ENCODE measurements at regions not wholly inside any gene's neighbourhood (a gene's known extent, or its start where the extent isn't known, plus 50 kb on each side); places are given as distances from the start of the nearest gene placed in this dataset.

- TF ChIP-seq CTCF (IDR thresholded peaks at IDR 0.05; ENCODE audit: poor library complexity), result no peak
- no peak for TF ChIP-seq EZH2 (IDR thresholded peaks at IDR 0.05; ENCODE audit: borderline replicate concordance)
- no peak for TF ChIP-seq EZH2phosphoT487 (IDR thresholded peaks at IDR 0.05; ENCODE audit: low read depth, severe bottlenecking, unreplicated experiment)
Measured at GRCh38 chr5:164148292-164148691, 642.9 kb downstream of the MAT2B start.

Data from hepatocyte (in vitro differentiated cells).